GM19452 (cell line): ENCODE measurements at regions not wholly inside any gene's neighbourhood (a gene's known extent, or its start where the extent isn't known, plus 50 kb on each side); places are given as distances from the start of the nearest gene placed in this dataset.

Source experiments
- ATAC-seq: cut with Tn5 transposase; IDR thresholded peaks from one replicate; pipeline ENCODE4 v1.9.1; 2021; ENCODE audit not compliant: unreplicated experiment

- no peak for ATAC-seq
Measured at GRCh38 chr2:65488527-65488926, 56.1 kb upstream of the SPRED2 start.

- ATAC-seq, result no peak
Measured at GRCh38 chr2:65487404-65487803, 55.0 kb upstream of the SPRED2 start.

- no peak for ATAC-seq
Measured at GRCh38 chr2:65486802-65487201, 54.4 kb upstream of the SPRED2 start.

- ATAC-seq, result no peak
Measured at GRCh38 chr2:65486282-65486681, 53.9 kb upstream of the SPRED2 start.

GRCh38 chr2:65485839-65486238, 53.4 kb upstream of the SPRED2 start:
- no peak for ATAC-seq

GRCh38 chr2:65483763-65484162, 51.4 kb upstream of the SPRED2 start:
- no peak for ATAC-seq

- no peak for ATAC-seq
Measured at GRCh38 chr2:65482971-65483370, 50.6 kb upstream of the SPRED2 start.
